ENCODE measurements at regions not wholly inside any gene's neighbourhood (a gene's known extent, or its start where the extent isn't known, plus 50 kb on each side); places are given as distances from the start of the nearest gene placed in this dataset.

DNA sequence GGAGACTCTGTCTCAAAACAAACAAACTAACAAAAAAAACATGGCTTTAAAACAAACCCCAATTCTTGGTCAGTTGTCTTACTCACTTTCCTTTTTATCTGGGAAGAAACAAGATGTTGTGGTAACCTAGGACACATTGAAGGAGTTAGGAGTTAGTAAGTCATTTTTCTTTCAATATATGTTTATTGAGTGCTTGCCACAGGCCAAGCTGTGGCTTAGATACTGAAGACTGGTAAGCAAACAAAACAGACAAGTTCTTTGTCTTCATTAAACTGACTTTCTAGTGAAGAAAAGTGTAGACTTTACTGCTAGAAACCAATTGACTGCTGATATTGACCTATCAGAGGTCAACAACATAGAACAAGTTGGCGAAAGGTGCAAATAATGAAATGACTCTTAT, 1228.3 kb upstream of the FAM98A start:
- Histone ChIP-seq H3K4me1 (no peaks in the 10 kb centered on the region), H3K36me3 (no peaks in the 10 kb centered on the region), H3K9me3 (peaks cover 0 to 18% (median 5%) of the 10 kb centered on the region in 11 donors), H3K27me3 (no peaks in the 10 kb centered on the region), H3K4me3 (no peak overlapping the region), H3K27ac (no peak overlapping the region)
- 97% methylated on average over 1 of the region's 1 CpG for WGBS, 2 donors
- ATAC-seq (no peak), DNase-seq (no peak)
- intact Hi-C loops (cut with DNase I): no loop called here
- TF ChIP-seq, protein P1, sequence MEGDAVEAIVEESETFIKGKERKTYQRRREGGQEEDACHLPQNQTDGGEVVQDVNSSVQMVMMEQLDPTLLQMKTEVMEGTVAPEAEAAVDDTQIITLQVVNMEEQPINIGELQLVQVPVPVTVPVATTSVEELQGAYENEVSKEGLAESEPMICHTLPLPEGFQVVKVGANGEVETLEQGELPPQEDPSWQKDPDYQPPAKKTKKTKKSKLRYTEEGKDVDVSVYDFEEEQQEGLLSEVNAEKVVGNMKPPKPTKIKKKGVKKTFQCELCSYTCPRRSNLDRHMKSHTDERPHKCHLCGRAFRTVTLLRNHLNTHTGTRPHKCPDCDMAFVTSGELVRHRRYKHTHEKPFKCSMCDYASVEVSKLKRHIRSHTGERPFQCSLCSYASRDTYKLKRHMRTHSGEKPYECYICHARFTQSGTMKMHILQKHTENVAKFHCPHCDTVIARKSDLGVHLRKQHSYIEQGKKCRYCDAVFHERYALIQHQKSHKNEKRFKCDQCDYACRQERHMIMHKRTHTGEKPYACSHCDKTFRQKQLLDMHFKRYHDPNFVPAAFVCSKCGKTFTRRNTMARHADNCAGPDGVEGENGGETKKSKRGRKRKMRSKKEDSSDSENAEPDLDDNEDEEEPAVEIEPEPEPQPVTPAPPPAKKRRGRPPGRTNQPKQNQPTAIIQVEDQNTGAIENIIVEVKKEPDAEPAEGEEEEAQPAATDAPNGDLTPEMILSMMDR (IDR thresholded peaks at IDR 0.05): no peak

DNA sequence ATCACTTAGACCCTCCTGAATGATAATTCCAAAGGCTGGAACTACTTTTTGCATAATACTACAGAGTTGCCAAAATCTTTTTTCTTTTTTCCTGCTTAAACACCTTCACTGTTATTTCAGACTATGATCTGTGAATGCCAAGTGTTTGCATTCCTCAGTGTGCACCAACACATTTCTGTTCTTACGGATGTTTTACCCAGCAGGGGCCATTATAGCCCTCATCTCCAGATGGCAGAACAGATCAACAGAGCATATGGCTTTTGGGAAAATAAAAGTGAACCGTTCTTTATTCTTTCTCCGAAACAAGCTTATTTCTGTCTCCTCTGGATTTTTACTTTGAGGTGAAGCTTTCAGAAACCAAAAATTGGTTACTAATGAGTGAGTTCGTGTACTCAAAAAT, 1226.6 kb upstream of the FAM98A start:
- no peaks in the 10 kb centered on the region for H3K27me3 ChIP-seq
- DNase-seq (no peak), ATAC-seq (no peak)
- TF ChIP-seq, protein P1 (IDR thresholded peaks at IDR 0.05): no peak
- no peak overlapping the region for H3K27ac ChIP-seq
- H3K4me1 ChIP-seq: no peaks in the 10 kb centered on the region
- intact Hi-C loops (cut with DNase I): no loop called here
- 79 to 84% methylated on average over 4 of the region's 4 CpGs for WGBS, 2 donors
- H3K36me3 ChIP-seq: no peaks in the 10 kb centered on the region
- peaks cover 0 to 18% (median 5%) of the 10 kb centered on the region in 11 donors for H3K9me3 ChIP-seq
- H3K4me3 ChIP-seq: no peak overlapping the region

DNA sequence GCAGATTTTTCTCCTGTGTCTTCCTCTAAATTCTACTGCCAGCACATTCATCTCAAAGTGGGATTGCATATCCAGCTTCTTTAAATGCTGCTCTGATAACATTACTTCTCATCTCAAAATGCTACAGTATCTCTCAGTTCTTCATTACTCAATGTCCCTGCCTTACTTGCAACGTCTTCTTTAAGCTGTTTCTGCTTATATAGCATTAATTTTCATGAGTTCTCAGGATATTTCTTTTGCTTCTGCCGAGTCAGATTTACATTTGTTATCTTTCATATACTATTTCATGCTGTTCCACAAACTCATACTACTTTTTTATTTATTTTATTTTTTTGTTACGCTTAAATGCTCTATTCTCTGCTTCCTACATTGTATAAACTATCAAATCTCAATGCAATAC, 1223.5 kb upstream of the FAM98A start:
- intact Hi-C loops (cut with DNase I): no loop called here
- TF ChIP-seq, protein P1 (IDR thresholded peaks at IDR 0.05): no peak
- H3K9me3 ChIP-seq: no peaks in the 10 kb centered on the region
- WGBS, 2 donors: 68 to 69% methylated on average over 3 of the region's 3 CpGs
- DNase-seq (no peak), ATAC-seq (no peak)
- H3K36me3 ChIP-seq: no peaks in the 10 kb centered on the region
- H3K4me3 ChIP-seq: no peak overlapping the region
- no peaks in the 10 kb centered on the region for H3K27me3 ChIP-seq
- no peak overlapping the region for H3K27ac ChIP-seq
- H3K4me1 ChIP-seq: no peaks in the 10 kb centered on the region

DNA sequence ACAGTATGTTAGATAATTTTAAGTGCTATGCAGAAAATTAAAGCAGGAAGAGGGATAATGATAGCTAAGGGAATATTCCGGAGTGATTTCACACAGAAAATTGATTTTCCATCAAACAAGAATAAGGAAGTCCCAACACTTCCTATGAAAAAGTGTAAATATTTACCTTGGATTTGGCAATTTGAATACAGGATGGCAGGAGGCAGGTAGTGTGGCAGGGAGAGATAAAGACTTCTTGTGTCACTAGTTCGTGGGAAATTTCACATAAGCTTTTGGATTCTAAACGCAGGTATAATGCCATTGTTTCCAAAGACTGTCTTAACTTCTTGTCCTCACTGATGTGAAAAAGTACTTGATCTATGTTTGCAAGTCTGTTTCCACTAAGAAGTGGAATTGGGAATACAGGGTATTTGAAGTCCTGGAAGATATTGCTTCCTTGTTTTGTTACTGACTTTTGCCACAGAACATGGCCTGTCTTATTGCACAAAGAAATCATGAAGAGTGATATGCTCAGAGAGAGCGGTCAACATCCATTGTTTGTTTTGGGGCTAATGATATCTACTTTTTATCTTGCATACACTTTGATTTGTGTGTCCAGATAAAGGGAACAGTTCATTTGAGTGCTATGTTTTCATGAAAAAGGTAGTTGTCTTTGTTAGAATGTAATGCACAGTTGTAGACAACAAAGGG, 1216.1 kb upstream of the FAM98A start:
- no peaks in the 10 kb centered on the region for H3K4me1 ChIP-seq
- WGBS, 2 donors: 64 to 65% methylated on average over 4 of the region's 4 CpGs
- no peak for DNase-seq
- TF ChIP-seq, protein P1 (IDR thresholded peaks at IDR 0.05): no peak
- H3K36me3 ChIP-seq: no peaks in the 10 kb centered on the region
- no peaks in the 10 kb centered on the region for H3K27me3 ChIP-seq
- intact Hi-C loops (cut with DNase I): no loop called here
- no peaks in the 10 kb centered on the region for H3K9me3 ChIP-seq
- no peak overlapping the region for H3K4me3 ChIP-seq
- ATAC-seq: no peak
- H3K27ac ChIP-seq: no peak overlapping the region

Measured in heart right ventricle (tissue), 16 donors.